NCI-H1105 (cell line): ENCODE measurements at regions not wholly inside any gene's neighbourhood (a gene's known extent, or its start where the extent isn't known, plus 50 kb on each side); places are given as distances from the start of the nearest gene placed in this dataset.
"Not testable (repeated sequence)": the region's sequence is repeated elsewhere in the genome, so short reads cannot be mapped to it uniquely, and the experiment has no call there.

Source experiments
- DNase-seq: peaks from one replicate; lab custom pipeline; 2025; lab: John Stamatoyannopoulos, UW

DNA sequence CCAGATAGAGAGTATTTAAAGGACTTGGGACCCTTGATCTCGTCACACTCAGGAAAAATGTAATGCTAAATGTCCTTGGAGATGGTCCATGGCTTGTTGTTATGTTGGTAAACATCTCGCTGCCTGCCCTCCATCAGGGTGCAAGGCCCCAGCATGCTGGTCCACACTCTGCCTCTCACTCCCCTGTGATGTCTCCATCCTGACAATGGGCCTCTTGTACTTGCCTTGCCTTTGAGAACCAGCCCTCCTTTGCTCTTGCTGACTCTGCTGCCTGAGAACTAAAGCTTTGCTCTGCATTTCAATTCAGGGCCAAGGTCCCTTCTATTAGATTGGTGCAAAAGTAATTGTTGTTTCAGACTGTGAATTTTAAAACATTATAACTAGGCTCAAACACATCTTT, 131.0 kb upstream of the LMNTD1 start:
- DNase-seq, result no peak

DNA sequence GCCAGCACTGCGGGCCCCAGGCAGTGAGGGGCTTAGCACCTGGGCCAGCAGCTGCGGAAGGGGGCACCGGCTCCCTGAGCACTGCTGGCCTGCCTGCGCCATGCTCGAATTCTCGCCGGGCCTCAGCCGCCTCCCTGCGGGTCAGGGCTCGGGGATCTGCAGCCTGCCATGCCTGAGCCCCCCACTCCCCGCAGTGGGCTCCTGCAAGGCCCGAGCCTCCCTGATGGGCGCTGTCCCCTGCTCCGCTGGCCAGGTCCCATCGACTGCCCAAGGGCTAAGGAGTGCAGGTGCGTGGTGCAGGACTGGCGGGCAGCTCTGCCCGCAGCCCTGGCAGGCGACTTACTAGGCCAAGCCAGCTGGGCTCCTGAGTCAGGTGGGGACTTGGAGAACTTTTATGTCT, 133.3 kb upstream of the LMNTD1 start:
- DNase-seq, result no peak

DNA sequence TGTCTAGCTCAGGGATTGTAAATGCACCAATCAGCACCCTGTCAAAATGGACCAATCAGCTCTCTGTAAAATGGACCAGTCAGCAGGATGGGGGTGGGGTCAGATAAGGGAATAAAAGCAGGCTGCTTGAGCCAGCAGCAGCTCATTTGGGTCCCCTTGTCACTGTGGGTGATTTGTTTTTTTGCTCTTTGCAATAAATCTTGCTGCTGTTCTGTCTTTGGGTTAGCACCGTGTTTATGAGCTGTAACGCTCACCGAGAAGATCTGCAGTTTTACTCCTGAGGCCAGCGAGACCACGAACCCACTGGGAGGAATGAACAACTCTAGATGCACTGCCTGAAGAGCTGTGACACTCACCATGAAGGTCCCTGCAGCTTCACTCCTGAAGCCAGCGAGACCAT, 134.1 kb upstream of the LMNTD1 start:
- no peak for DNase-seq

DNA sequence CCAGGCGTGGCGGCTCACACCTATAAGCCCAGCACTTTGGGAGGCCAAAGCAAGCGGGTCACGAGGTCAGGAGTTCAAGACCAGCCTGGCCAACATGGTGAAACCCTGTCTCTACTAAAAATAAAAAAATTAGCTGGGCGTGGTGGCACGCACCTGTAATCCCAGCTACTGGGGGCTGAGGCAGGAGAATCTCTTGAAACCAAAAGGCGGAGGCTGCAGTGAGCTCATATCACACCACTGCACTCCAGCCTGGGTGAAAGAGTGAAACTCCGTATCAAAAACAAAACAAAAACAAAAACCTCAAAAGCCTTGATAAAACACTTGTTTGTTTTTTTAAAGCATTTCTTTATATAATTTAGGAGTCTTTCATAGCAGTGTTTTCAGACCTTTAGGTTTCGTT, 135.8 kb upstream of the LMNTD1 start:
- DNase-seq, result not testable (repeated sequence)

GRCh38 chr12:25689996-25690501, 137.0 kb upstream of the LMNTD1 start:
- peak; percentile 85 for DNase-seq

DNA sequence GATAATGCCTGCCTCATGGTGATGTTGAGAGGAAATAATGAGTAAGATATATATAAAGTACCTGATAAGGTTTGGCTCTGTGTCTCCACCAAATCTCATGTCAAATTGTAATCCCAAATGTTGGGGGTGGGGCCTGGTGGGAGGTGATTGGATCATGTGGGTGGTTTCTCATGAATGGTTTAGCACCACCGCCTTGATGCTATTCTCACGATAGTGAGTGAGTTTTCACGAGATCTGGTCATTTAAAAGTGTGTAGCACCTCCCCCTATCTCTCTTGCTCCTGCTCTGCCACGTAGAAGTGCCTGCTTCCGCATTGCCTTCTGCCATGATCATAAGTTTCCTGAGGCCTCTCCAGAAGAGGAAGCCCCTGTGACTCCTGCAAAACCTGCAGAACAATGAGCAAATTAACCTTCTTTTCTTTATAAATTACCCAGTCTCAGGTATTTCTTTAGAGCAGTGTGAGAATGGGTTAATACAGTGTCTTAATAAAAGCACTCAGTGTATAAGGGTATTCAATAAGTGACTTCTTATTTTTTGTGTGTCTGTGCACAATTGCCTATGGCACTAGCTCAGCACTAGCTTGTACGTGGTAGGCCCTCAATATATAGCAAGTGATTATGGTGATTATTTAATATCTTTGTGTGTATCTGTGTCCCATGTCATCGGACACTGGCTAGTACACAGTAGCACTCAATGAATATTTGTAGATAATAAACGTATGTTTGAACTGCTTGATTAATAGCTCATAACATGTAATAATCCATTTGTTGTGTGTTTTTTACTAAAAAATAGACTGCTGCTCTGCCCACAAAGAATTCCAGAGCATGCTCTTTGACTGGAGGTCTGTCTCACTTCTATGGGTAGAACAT, 138.1 kb upstream of the LMNTD1 start:
- DNase-seq, result no peak

DNA sequence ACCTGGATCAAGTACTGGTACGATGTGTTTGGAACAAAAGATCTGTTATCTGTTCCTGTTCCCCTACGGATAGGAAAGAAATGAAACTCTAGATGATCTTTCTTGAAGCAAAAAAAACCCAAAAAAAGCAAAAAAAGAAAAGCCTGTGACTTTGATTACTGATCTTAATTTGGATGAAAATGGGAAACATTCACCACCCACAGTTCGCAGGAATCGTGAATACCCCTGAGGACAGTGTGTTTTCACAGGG, 138.7 kb upstream of the LMNTD1 start:
- no peak for DNase-seq

GRCh38 chr12:25692115-25693035, 139.3 kb upstream of the LMNTD1 start:
- DNase-seq, result no peak

DNA sequence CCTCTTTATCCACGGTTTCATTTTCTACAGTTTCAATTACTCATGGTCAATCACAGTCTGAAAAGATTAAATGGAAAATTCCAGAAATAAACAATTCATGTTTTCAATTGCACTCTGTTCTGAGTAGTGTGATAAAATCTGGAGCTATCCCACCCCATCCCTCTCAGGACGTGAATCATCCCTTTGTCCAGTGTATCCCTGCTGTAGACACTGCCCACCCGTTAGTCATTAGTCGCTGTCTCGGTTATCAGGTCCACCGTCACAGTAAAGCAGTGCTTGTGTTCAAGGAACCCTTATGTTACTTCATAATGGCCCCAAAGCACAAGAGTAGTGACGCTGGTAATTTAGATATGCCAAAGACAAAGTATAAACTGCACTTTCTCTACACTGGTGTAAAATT, 141.0 kb upstream of the LMNTD1 start:
- no peak for DNase-seq

GRCh38 chr12:25695574-25695973, 142.5 kb upstream of the LMNTD1 start:
- DNase-seq, result no peak

GRCh38 chr12:25698772-25699171, 145.7 kb upstream of the LMNTD1 start:
- no peak for DNase-seq

DNA sequence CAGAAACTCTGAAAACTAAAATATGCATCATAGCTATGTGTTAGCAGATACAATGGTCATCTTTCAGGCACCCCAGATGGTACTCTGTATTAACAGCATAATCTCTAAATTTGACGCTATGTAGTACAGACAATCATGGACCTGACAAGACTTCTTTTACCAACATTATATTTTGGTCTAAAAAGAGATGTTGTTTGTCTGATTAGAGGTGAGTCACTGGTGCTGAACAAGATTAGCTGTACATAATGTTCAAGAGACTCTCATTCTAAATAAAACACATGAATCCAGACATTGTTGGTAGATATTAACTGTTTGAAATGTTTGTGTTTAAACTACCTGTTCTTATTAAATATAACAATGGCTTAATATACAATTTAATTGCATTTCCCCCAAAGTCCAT, 146.4 kb upstream of the LMNTD1 start:
- DNase-seq, result no peak

- DNase-seq, result no peak
Measured at GRCh38 chr12:25701290-25701689, 148.2 kb upstream of the LMNTD1 start.

DNA sequence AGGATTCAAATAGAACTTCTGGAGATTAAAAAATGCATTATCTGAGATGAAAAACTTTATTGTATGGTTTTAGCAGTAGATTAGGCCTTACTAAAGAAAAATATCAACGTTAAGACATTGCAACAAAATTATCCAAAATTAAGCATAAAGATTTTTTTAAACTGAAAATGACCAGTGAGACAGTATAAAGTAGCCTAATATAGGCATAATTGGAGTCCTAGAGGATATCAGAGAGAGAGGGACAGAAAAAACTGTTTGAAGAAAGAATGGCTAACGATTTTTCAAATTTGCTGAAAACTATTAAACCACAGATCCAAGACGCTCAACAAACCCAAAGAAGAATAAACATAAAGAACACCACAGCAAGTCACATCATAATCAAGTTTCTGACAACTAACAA, 149.5 kb upstream of the LMNTD1 start:
- no peak for DNase-seq

DNA sequence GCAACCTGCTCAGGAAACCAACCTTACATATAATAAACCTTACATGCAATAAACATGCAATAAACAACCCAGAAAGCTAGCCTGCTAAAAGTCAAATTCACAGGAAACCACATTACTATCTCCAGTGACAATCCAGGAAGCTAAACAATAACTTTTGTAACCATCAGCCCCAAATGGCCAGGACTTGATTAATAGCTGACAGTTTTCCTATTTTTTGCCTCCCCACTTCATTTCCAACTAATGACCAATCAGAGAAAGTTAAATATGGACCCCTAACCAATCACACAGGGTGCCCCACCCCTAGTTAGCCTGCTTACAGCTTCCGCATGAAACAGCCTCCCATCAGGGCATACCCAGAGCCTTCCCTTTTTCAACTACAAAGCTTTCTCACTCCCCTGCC, 152.2 kb upstream of the LMNTD1 start:
- DNase-seq, result no peak

DNA sequence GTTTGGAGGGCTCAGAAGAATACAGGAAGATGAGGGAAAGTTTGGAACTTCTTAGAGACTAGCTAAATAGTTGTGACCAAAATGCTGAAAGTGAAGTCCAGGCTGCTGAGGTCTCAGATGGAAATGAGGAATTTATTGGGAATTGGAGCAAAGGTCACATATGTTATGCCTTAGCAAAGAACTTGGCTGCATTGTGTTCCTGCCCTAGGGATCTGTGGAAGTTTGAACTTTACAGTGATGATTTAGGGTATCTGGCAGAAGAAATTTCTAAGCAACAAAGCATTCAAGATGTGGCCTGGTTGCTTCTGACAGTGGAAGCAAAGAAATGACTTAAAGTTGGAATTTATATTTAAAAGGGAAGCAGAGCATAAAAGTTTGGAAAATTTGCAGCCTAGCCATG, 153.6 kb upstream of the LMNTD1 start:
- DNase-seq, result not testable (repeated sequence)

GRCh38 chr12:25707056-25707455, 154.0 kb upstream of the LMNTD1 start:
- DNase-seq, result no peak

GRCh38 chr12:25708661-25709060, 155.6 kb upstream of the LMNTD1 start:
- DNase-seq, result no peak

- no peak for DNase-seq
Measured at GRCh38 chr12:25710128-25710527, 157.0 kb upstream of the LMNTD1 start.

- not testable (repeated sequence) for DNase-seq
Measured at GRCh38 chr12:25710938-25711605, 158.0 kb upstream of the LMNTD1 start.

- DNase-seq, result no peak
Measured at GRCh38 chr12:25712169-25712568, 159.1 kb upstream of the LMNTD1 start.

- DNase-seq, result no peak
Measured at GRCh38 chr12:25713264-25713663, 160.2 kb upstream of the LMNTD1 start.
